H9 (cell line): ENCODE measurements at regions not wholly inside any gene's neighbourhood (a gene's known extent, or its start where the extent isn't known, plus 50 kb on each side); places are given as distances from the start of the nearest gene placed in this dataset.

Experiments
- DNase-seq: peaks from one replicate; pipeline ENCODE4 v3.0.0-alpha.2; 2017
- H2AFZ ChIP-seq: one replicate; pipeline ENCODE4 v1.6.1; 2013; ENCODE audit warnings: mild to moderate bottlenecking, low read length, control low read depth, moderate library complexity
- H2AK5ac ChIP-seq: 2 replicates; pipeline ENCODE4 v1.6.1; 2013; ENCODE audit warnings: low read length, control low read depth, mixed read lengths; ENCODE audit not compliant: insufficient read length
- H2BK120ac ChIP-seq: one replicate; pipeline ENCODE4 v1.6.1; 2013; ENCODE audit warnings: low read depth, mild to moderate bottlenecking, low read length, control low read depth, inconsistent platforms; ENCODE audit not compliant: poor library complexity, severe bottlenecking
- H2BK12ac ChIP-seq: 2 replicates; pipeline ENCODE4 v1.6.1; 2013; ENCODE audit warnings: low read length, control low read depth, mixed read lengths, low read depth; ENCODE audit not compliant: insufficient read length
- H2BK15ac ChIP-seq: 2 replicates; pipeline ENCODE4 v1.6.1; 2013; ENCODE audit warnings: low read depth, low read length, control low read depth
- H2BK20ac ChIP-seq: one replicate; pipeline ENCODE4 v1.6.1; 2013; ENCODE audit warnings: low read depth, mild to moderate bottlenecking, low read length, control low read depth, inconsistent platforms; ENCODE audit not compliant: poor library complexity, severe bottlenecking
- H2BK5ac ChIP-seq: 2 replicates; pipeline ENCODE4 v1.6.1; 2013; ENCODE audit warnings: low read length, control low read depth, mixed read lengths; ENCODE audit not compliant: insufficient read length
- H3K14ac ChIP-seq: 2 replicates; pipeline ENCODE4 v1.6.1; 2013; ENCODE audit warnings: low read length, control low read depth; ENCODE audit not compliant: insufficient read depth
- H3K18ac ChIP-seq: 2 replicates; pipeline ENCODE4 v1.6.1; 2013; ENCODE audit warnings: low read depth, mild to moderate bottlenecking, mixed read lengths, low read length, control low read depth; ENCODE audit not compliant: insufficient read length
- H3K23ac ChIP-seq: 2 replicates; pipeline ENCODE4 v1.6.1; 2013; ENCODE audit warnings: low read length, control low read depth, mixed read lengths, low read depth; ENCODE audit not compliant: insufficient read length
- H3K23me2 ChIP-seq: 2 replicates; pipeline ENCODE4 v1.6.1; 2013; ENCODE audit warnings: low read depth, mild to moderate bottlenecking, mixed read lengths, low read length, control low read depth; ENCODE audit not compliant: insufficient read length, poor library complexity, severe bottlenecking
- H3K27ac ChIP-seq: 2 replicates; pipeline ENCODE4 v1.5.1; 2013; ENCODE audit warnings: low read length, control low read depth, mixed read lengths, low read depth; ENCODE audit not compliant: insufficient read length
- H3K27me3 ChIP-seq: 2 replicates; pipeline ENCODE4 v1.6.1; 2013; ENCODE audit warnings: low read length, control low read depth, inconsistent platforms; ENCODE audit not compliant: insufficient read depth
- H3K4ac ChIP-seq: 2 replicates; pipeline ENCODE4 v1.6.1; 2013; ENCODE audit warnings: low read depth, mild to moderate bottlenecking, control low read depth, inconsistent platforms, low read length, moderate library complexity
- H3K4me1 ChIP-seq: 2 replicates; pipeline ENCODE4 v1.6.1; 2013; ENCODE audit warnings: low read length, control low read depth, inconsistent platforms; ENCODE audit not compliant: insufficient read depth
- H3K4me2 ChIP-seq: 2 replicates; pipeline ENCODE4 v1.6.1; 2013; ENCODE audit warnings: low read length, control low read depth, mixed read lengths; ENCODE audit not compliant: insufficient read length, insufficient read depth
- H3K56ac ChIP-seq: 2 replicates; pipeline ENCODE4 v1.6.1; 2013; ENCODE audit warnings: low read depth, mild to moderate bottlenecking, mixed read lengths, low read length, control low read depth; ENCODE audit not compliant: insufficient read length
- H3K79me1 ChIP-seq: 2 replicates; pipeline ENCODE4 v1.6.1; 2013; ENCODE audit warnings: low read depth, mild to moderate bottlenecking, moderate library complexity, low read length, control low read depth, inconsistent platforms; ENCODE audit not compliant: insufficient read depth, poor library complexity, severe bottlenecking
- H3K79me2 ChIP-seq: 2 replicates; pipeline ENCODE4 v1.6.1; 2013; ENCODE audit warnings: low read length, control low read depth, inconsistent platforms; ENCODE audit not compliant: insufficient read depth
- H3K9ac ChIP-seq: 2 replicates; pipeline ENCODE4 v1.6.1; 2013; ENCODE audit warnings: low read length, control low read depth, mixed read lengths; ENCODE audit not compliant: insufficient read length; ENCODE audit errors: extremely low read depth
- H3K9me3 ChIP-seq: one replicate; pipeline ENCODE4 v1.6.1; 2013; ENCODE audit warnings: low read depth, low read length, inconsistent platforms; ENCODE audit not compliant: control insufficient read depth
- H3T11ph ChIP-seq: one replicate; pipeline ENCODE4 v1.6.1; 2013; ENCODE audit warnings: mild to moderate bottlenecking, low read length, control low read depth, inconsistent platforms
- H4K20me1 ChIP-seq: one replicate; pipeline ENCODE4 v1.6.1; 2013; ENCODE audit not compliant: control insufficient read depth, insufficient read length, insufficient read depth
- H4K5ac ChIP-seq: 2 replicates; pipeline ENCODE4 v1.6.1; 2013; ENCODE audit warnings: low read depth, mild to moderate bottlenecking, mixed read lengths, low read length, control low read depth; ENCODE audit not compliant: insufficient read length
- H4K8ac ChIP-seq: replicated peaks from 2 replicates; pipeline ENCODE4 v1.6.1; 2013; ENCODE audit warnings: low read length, control low read depth, mixed read lengths, low read depth; ENCODE audit not compliant: insufficient read length
- H4K91ac ChIP-seq: 2 replicates; pipeline ENCODE4 v1.6.1; 2013; ENCODE audit warnings: low read depth, mild to moderate bottlenecking, moderate library complexity, mixed read lengths, low read length, control low read depth; ENCODE audit not compliant: insufficient read length
- H3K27ac Mint-ChIP-seq, 3 experiments: 2 replicates in 2 of 3; 3 replicates in 1 of 3; pipeline ENCODE4 v1.8.0; 2020 to 2021; ENCODE audit warnings: mixed read lengths in 3 of 3, mild to moderate bottlenecking in 1 of 3, moderate library complexity in 1 of 3
- H3K27me3 Mint-ChIP-seq: 2 replicates; pipeline ENCODE4 v1.8.0; 2021; ENCODE audit warnings: low read depth, mild to moderate bottlenecking, moderate library complexity, mixed read lengths
- H3K36me3 Mint-ChIP-seq, 3 experiments: 2 replicates in 2 of 3; 3 replicates in 1 of 3; pipeline ENCODE4 v1.8.0; 2020 to 2021; ENCODE audit warnings: low read depth in 3 of 3, mixed read lengths in 3 of 3; ENCODE audit not compliant: insufficient read depth in 1 of 3
- H3K4me1 Mint-ChIP-seq, 2 experiments: 2 replicates each; pipeline ENCODE4 v1.8.0; 2020; ENCODE audit warnings: mixed read lengths in 2 of 2
- H3K4me3 Mint-ChIP-seq, 2 experiments: 2 replicates in 1 of 2; 3 replicates in 1 of 2; pipeline ENCODE4 v1.8.0; 2020 to 2021; ENCODE audit warnings: mild to moderate bottlenecking in 2 of 2, mixed read lengths in 2 of 2, moderate library complexity in 1 of 2
- H3K9me3 Mint-ChIP-seq, 2 experiments: 2 replicates in 1 of 2; 3 replicates in 1 of 2; pipeline ENCODE4 v1.8.0; 2020; ENCODE audit warnings: mild to moderate bottlenecking in 2 of 2, mixed read lengths in 2 of 2, moderate library complexity in 1 of 2
- CTCF ChIP-seq: fragments of 200-600 bp; sonication (generic); conservative IDR thresholded peaks from 3 replicates; pipeline ENCODE4 v1.8.0; 2021; ENCODE audit warnings: antibody characterized with exemption, mild to moderate bottlenecking
- WGBS: extraction: QIAGEN DNeasy Blood & Tissue Kit; methylation state at CpG from one replicate; pipeline ENCODE4 v1.1.7; 2013; ENCODE audit warnings: missing lambda C conversion rate, low lambda C conversion rate, mixed read lengths; ENCODE audit not compliant: insufficient read length; ENCODE audit errors: extremely low coverage; 5-methylcytosine and 5-hydroxymethylcytosine counted together

DNA sequence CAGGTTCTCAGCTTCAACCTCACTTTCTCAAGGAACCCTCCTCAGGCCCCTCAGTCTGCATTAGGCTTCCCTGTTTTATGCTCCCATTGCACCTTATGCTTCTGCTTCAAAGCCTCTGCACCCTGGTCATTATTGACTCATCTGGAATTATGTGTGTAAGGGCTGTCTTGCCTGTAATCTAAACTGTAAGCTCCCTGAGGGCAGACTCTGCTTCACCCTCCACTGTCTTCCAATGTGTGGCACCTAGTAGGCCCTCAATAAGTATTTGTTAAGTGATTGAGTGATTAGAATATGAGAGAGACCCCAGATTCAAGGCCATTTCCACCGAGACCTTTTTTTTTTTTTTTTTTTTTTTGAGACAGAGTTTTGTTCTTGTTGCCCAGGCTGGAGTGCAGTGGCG is 79.1 kb downstream of the VCPKMT start:
- H3K23me2 ChIP-seq: no peaks in the 10 kb centered on the region
- H2BK5ac ChIP-seq: no peak overlapping the region
- H4K91ac ChIP-seq: no peak overlapping the region
- no peak overlapping the region for H3K27ac ChIP-seq
- H2BK20ac ChIP-seq: no peak overlapping the region
- H3K56ac ChIP-seq: no peak overlapping the region
- Mint-ChIP-seq H3K27ac (no peak overlapping the region), H3K36me3 (no peaks in the 10 kb centered on the region), H3K4me3 (no peak overlapping the region), H3K9me3 (no peaks in the 10 kb centered on the region), H3K4me1 (peaks cover 0 to 5% of the 10 kb centered on the region in 2 experiments; a peak in 3 of 4 replicates), H3K27me3 (peaks cover 2% of the 10 kb centered on the region; the same call in 1 of the 2 replicates)
- H3K4me1 ChIP-seq: no peaks in the 10 kb centered on the region
- H4K8ac ChIP-seq: no peak overlapping the region
- no peak overlapping the region for H2BK15ac ChIP-seq
- no peak overlapping the region for H2AK5ac ChIP-seq
- no peak overlapping the region for H3K4me2 ChIP-seq
- no peak for TF ChIP-seq CTCF
- H4K5ac ChIP-seq: no peak overlapping the region
- no peak for DNase-seq
- H3T11ph ChIP-seq: no peak overlapping the region
- no peak overlapping the region for H2AFZ ChIP-seq
- no peaks in the 10 kb centered on the region for H3K9me3 ChIP-seq
- H3K18ac ChIP-seq: no peak overlapping the region
- H3K23ac ChIP-seq: no peak overlapping the region
- H3K27me3 ChIP-seq: no peaks in the 10 kb centered on the region
- H3K9ac ChIP-seq: no peak overlapping the region
- H4K20me1 ChIP-seq: no peaks in the 10 kb centered on the region
- no peak overlapping the region for H2BK120ac ChIP-seq
- H3K79me2 ChIP-seq: no peaks in the 10 kb centered on the region
- WGBS: no CpG with 5 or more reads among the region's 2 CpGs
- no peak overlapping the region for H3K4ac ChIP-seq
- no peak overlapping the region for H3K14ac ChIP-seq
- H3K79me1 ChIP-seq: no peaks in the 10 kb centered on the region
- no peak overlapping the region for H2BK12ac ChIP-seq
